ENCODE measurements at regions not wholly inside any gene's neighbourhood (a gene's known extent, or its start where the extent isn't known, plus 50 kb on each side); places are given as distances from the start of the nearest gene placed in this dataset.

- Mint-ChIP-seq H3K9me3 (peaks cover 2 to 10% (median 3%) of the 10 kb centered on the region in 7 donors), H3K27ac (peak overlapping the region in 1 of 7 donors; percentile 21), H3K27me3 (ENCODE audit: low read depth in 3 of 3) (peaks cover 0 to 3% (median 2%) of the 10 kb centered on the region in 3 donors), H3K4me3 (no peak overlapping the region), H3K36me3 (no peaks in the 10 kb centered on the region), H3K4me1 (peaks cover 22% of the 10 kb centered on the region)
- H3K27ac ChIP-seq (ENCODE audit: low read depth in 1 of 2, low read length in 2 of 2), result no peak overlapping the region
- 11% methylated on average over 5 of the region's 9 CpGs for WGBS (ENCODE audit: insufficient coverage)
- DNase-seq, result no peak
- no peak overlapping the region for H3K4me3 ChIP-seq (replicated peaks in 1 of 3; ENCODE audit: low read depth in 2 of 3, low read length in 3 of 3)
- H3K27me3 ChIP-seq (ENCODE audit: control insufficient read depth in 2 of 2, insufficient read depth in 2 of 2, low read length in 2 of 2), result no peaks in the 10 kb centered on the region
- peak overlapping the region; percentile 32 for H2AFZ ChIP-seq (ENCODE audit: insufficient read depth, low read depth, low read length, poor library complexity, severe bottlenecking)
- no peak for TF ChIP-seq CTCF (IDR thresholded peaks at IDR 0.05)
- peaks cover 6 to 11% of the 10 kb centered on the region in 2 donors for H3K4me1 ChIP-seq (ENCODE audit: control insufficient read depth in 1 of 2, insufficient read depth in 2 of 2, low read length in 2 of 2)
- no peaks in the 10 kb centered on the region for H3K79me2 ChIP-seq (ENCODE audit: insufficient read depth, low read length)
- no peaks in the 10 kb centered on the region for H3K36me3 ChIP-seq (replicated peaks in 1 of 2; ENCODE audit: control insufficient read depth in 1 of 2, insufficient read depth in 2 of 2, low read length in 2 of 2)
- H4K20me1 ChIP-seq (ENCODE audit: insufficient read depth, low read length), result no peaks in the 10 kb centered on the region
- no peak overlapping the region for H3K4me2 ChIP-seq (replicated peaks; ENCODE audit: extremely low read depth, low read length, poor library complexity, severe bottlenecking)
- no peak overlapping the region for H3K9ac ChIP-seq (ENCODE audit: insufficient read depth, low read length, poor library complexity, severe bottlenecking)
- H3K9me3 ChIP-seq (replicated peaks in 1 of 2; ENCODE audit: control insufficient read depth in 1 of 2, insufficient read depth in 1 of 2, low read length in 2 of 2), result peaks cover 0 to 6% of the 10 kb centered on the region in 2 donors
- intact Hi-C loops (cut with micrococcal nuclease), result no loop called here
These were observed 52.3 kb upstream of the ATP12A start for GRCh38 chr13:24627946-24628345.

GRCh38 chr13:24629320-24629719, 50.9 kb upstream of the ATP12A start:
- no peak for TF ChIP-seq CTCF (IDR thresholded peaks at IDR 0.05)
- no peak overlapping the region for H3K4me3 ChIP-seq (replicated peaks in 1 of 3; ENCODE audit: low read depth in 2 of 3, low read length in 3 of 3)
- no peak overlapping the region for H3K27ac Mint-ChIP-seq

More at GRCh38 chr13:24629320-24629719, 50.9 kb upstream of the ATP12A start:
- no peak overlapping the region for H3K9ac ChIP-seq (ENCODE audit: insufficient read depth, low read length, poor library complexity, severe bottlenecking)
- 80% methylated on average over 1 of the region's 2 CpGs for WGBS (ENCODE audit: insufficient coverage)
- Mint-ChIP-seq H3K4me1 (peaks cover 22% of the 10 kb centered on the region), H3K4me3 (no peak overlapping the region), H3K9me3 (peaks cover 0 to 3% (median 2%) of the 10 kb centered on the region in 7 donors), H3K27me3 (ENCODE audit: low read depth in 3 of 3) (peaks cover 0 to 3% (median 2%) of the 10 kb centered on the region in 3 donors), H3K36me3 (no peaks in the 10 kb centered on the region)
- H3K4me2 ChIP-seq (replicated peaks; ENCODE audit: extremely low read depth, low read length, poor library complexity, severe bottlenecking), result no peak overlapping the region
- H3K79me2 ChIP-seq (ENCODE audit: insufficient read depth, low read length), result no peaks in the 10 kb centered on the region
- peaks cover 6 to 11% of the 10 kb centered on the region in 2 donors for H3K4me1 ChIP-seq (ENCODE audit: control insufficient read depth in 1 of 2, insufficient read depth in 2 of 2, low read length in 2 of 2)
- intact Hi-C loops (cut with micrococcal nuclease), result no loop called here
- no peaks in the 10 kb centered on the region for H4K20me1 ChIP-seq (ENCODE audit: insufficient read depth, low read length)
- H3K27ac ChIP-seq (ENCODE audit: low read depth in 1 of 2, low read length in 2 of 2), result no peak overlapping the region
- H3K9me3 ChIP-seq (replicated peaks in 1 of 2; ENCODE audit: control insufficient read depth in 1 of 2, insufficient read depth in 1 of 2, low read length in 2 of 2), result no peaks in the 10 kb centered on the region
- no peak for DNase-seq
- no peak overlapping the region for H2AFZ ChIP-seq (ENCODE audit: insufficient read depth, low read depth, low read length, poor library complexity, severe bottlenecking)
- H3K27me3 ChIP-seq (ENCODE audit: control insufficient read depth in 2 of 2, insufficient read depth in 2 of 2, low read length in 2 of 2), result no peaks in the 10 kb centered on the region
- no peaks in the 10 kb centered on the region for H3K36me3 ChIP-seq (replicated peaks in 1 of 2; ENCODE audit: control insufficient read depth in 1 of 2, insufficient read depth in 2 of 2, low read length in 2 of 2)

All from CD14-positive monocyte (primary cell).